A549 (cell line): ENCODE measurements at regions not wholly inside any gene's neighbourhood (a gene's known extent, or its start where the extent isn't known, plus 50 kb on each side); places are given as distances from the start of the nearest gene placed in this dataset.

Experiments used
- ATAC-seq, 2 experiments: fragments of 200-7000 bp in 1 of 2; fragments of >200 bp in 1 of 2; cut with Nextera tagmentation in 1 of 2; cut with Tn5 transposase in 1 of 2; 3 replicates each; pipeline versions ENCODE4 v1.8.0 to v1.9.1; 2018 to 2020; ENCODE audit warnings: mild to moderate bottlenecking in 1 of 2, moderate library complexity in 1 of 2
- CTCF ChIA-PET: fragments of 300-600 bp; sonication (Branson Sonifier 250); formaldehyde crosslinking; extraction: SDS; loops from one replicate; lab custom pipeline; 2021; ENCODE audit warnings: antibody characterized with exemption, inconsistent platforms; lab: Yijun Ruan, JAX
- POLR2A ChIA-PET: fragments of 350-600 bp; formaldehyde crosslinking; extraction: SDS; loops from one replicate; lab custom pipeline; 2021; ENCODE audit warnings: antibody characterized with exemption, inconsistent platforms; lab: Yijun Ruan, JAX
- DNase-seq, 2 experiments: peaks; one replicate each; pipeline versions ENCODE4 v3.0.0 to v3.0.0-alpha.2; 2011 to 2016; ENCODE audit warnings: low read depth in 1 of 2, low spot score in 1 of 2
- FAIRE-seq: peaks from 2 replicates; lab custom pipeline; 2011; peaks lifted over from hg19 to GRCh38; lab: Jason Lieb, UNC
- H3K27ac ChIP-seq, 2 experiments: fragments of >200 bp; sonication (Bioruptor Twin); formaldehyde crosslinking; 3 replicates each; pipeline ENCODE4 v1.5.1; 2016 to 2017
- H3K4me1 ChIP-seq: fragments of >200 bp; sonication (Bioruptor Twin); formaldehyde crosslinking; 3 replicates; pipeline ENCODE4 v1.6.1; 2016
- H3K4me2 ChIP-seq: fragments of >200 bp; sonication (Bioruptor Twin); formaldehyde crosslinking; 3 replicates; pipeline ENCODE4 v1.6.1; 2016
- H3K4me3 ChIP-seq: fragments of >200 bp; sonication (Bioruptor Twin); formaldehyde crosslinking; 3 replicates; pipeline ENCODE4 v1.5.1; 2016
- H3K9me3 ChIP-seq: fragments of >200 bp; sonication (Bioruptor Twin); formaldehyde crosslinking; 3 replicates; pipeline ENCODE4 v1.6.1; 2016
- CEBPB ChIP-seq, 2 experiments: fragments of >200 bp in 1 of 2; sonication (Bioruptor Twin) in 1 of 2; formaldehyde crosslinking in 1 of 2; IDR thresholded peaks; 2 replicates each; pipeline ENCODE4 v1.6.1; 2012 to 2016
- CHD2 ChIP-seq: fragments of 150-350 bp; IDR thresholded peaks from 2 replicates; pipeline ENCODE4 v1.6.1; 2014; ENCODE audit warnings: low read length; ENCODE audit not compliant: partially characterized antibody
- JUN ChIP-seq, 2 experiments: fragments of >200 bp; sonication (Bioruptor Twin); formaldehyde crosslinking; IDR thresholded peaks; 2 replicates in 1 of 2; 3 replicates in 1 of 2; pipeline ENCODE4 v1.6.1; 2016 to 2017
- JUNB ChIP-seq: fragments of >200 bp; sonication (Bioruptor Twin); formaldehyde crosslinking; IDR thresholded peaks from 2 replicates; pipeline ENCODE4 v1.6.1; 2016
- NPAS2 ChIP-seq: fragments of 250-450 bp; sonication (Bioruptor Pico); IDR thresholded peaks from 2 replicates; pipeline ENCODE4 v1.8.0; 2022; ENCODE audit warnings: mild to moderate bottlenecking, moderate library complexity, borderline replicate concordance
- PHF8 ChIP-seq: fragments of 200-600 bp; sonication (generic); IDR thresholded peaks from 2 replicates; pipeline ENCODE4 v1.6.1; 2016; ENCODE audit warnings: low read depth, mild to moderate bottlenecking, antibody characterized with exemption, moderate library complexity, borderline replicate concordance
- POLR2A ChIP-seq: IDR thresholded peaks from 2 replicates; pipeline ENCODE4 v1.6.1; 2012; ENCODE audit warnings: mild to moderate bottlenecking, low read length
- RAD21 ChIP-seq, 2 experiments: fragments of >200 bp in 1 of 2; sonication (Bioruptor Twin) in 1 of 2; formaldehyde crosslinking in 1 of 2; IDR thresholded peaks in 1 of 2; conservative IDR thresholded peaks in 1 of 2; 2 replicates in 1 of 2; 3 replicates in 1 of 2; pipeline ENCODE4 v1.6.1; 2012 to 2018; ENCODE audit warnings: inconsistent platforms in 1 of 2
- TFCP2L1 ChIP-seq: fragments of 250-450 bp; sonication (Bioruptor Pico); IDR thresholded peaks from 2 replicates; pipeline ENCODE4 v1.5.0; 2021; ENCODE audit warnings: mild to moderate bottlenecking
- WGBS: methylation state at CpG from one replicate; pipeline ENCODE4 v1.1.6; 2017; ENCODE audit errors: missing lambda C conversion rate; 5-methylcytosine and 5-hydroxymethylcytosine counted together
- TF ChIP-seq, protein P1 (sequence below): fragments of 200-600 bp; sonication (generic); IDR thresholded peaks from 2 replicates; pipeline ENCODE4 v1.6.1; 2016; ENCODE audit warnings: antibody characterized with exemption, mild to moderate bottlenecking, moderate library complexity
- TF ChIP-seq, protein P2 (sequence below): fragments of 250-450 bp; sonication (Bioruptor Pico); IDR thresholded peaks from 2 replicates; pipeline ENCODE4 v1.5.0; 2021; ENCODE audit warnings: mild to moderate bottlenecking, moderate library complexity, borderline replicate concordance
- TF ChIP-seq, protein P3 (sequence below): IDR thresholded peaks from 2 replicates; pipeline ENCODE4 v1.6.1; 2012

DNA sequence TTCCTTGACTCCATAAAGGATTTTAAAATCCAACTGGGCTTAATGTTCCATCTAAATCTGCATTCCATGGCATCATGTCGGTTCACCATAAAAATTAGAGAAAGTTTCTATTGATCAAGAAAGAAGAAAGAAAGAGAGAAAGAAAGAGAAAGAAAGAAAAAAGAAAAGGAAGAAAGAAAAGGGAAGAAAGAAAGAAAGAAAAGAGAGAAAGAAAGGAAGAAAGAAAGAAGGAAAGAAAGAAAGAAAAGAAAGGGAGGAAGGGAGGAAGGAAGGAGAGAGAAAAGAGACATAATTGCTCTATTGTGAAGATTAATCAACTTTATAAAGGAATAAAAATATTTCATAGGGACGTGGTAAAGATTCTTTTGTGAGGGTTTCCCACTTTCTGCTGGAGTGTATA, 329.2 kb downstream of the DLEU7 start (continued):
- TF ChIP-seq, protein P1, sequence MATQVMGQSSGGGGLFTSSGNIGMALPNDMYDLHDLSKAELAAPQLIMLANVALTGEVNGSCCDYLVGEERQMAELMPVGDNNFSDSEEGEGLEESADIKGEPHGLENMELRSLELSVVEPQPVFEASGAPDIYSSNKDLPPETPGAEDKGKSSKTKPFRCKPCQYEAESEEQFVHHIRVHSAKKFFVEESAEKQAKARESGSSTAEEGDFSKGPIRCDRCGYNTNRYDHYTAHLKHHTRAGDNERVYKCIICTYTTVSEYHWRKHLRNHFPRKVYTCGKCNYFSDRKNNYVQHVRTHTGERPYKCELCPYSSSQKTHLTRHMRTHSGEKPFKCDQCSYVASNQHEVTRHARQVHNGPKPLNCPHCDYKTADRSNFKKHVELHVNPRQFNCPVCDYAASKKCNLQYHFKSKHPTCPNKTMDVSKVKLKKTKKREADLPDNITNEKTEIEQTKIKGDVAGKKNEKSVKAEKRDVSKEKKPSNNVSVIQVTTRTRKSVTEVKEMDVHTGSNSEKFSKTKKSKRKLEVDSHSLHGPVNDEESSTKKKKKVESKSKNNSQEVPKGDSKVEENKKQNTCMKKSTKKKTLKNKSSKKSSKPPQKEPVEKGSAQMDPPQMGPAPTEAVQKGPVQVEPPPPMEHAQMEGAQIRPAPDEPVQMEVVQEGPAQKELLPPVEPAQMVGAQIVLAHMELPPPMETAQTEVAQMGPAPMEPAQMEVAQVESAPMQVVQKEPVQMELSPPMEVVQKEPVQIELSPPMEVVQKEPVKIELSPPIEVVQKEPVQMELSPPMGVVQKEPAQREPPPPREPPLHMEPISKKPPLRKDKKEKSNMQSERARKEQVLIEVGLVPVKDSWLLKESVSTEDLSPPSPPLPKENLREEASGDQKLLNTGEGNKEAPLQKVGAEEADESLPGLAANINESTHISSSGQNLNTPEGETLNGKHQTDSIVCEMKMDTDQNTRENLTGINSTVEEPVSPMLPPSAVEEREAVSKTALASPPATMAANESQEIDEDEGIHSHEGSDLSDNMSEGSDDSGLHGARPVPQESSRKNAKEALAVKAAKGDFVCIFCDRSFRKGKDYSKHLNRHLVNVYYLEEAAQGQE, result no peak

GRCh38 chr13:50518131-50518530, 325.4 kb downstream of the DLEU7 start:
- H3K4me2 ChIP-seq, result no peak overlapping the region
- H3K9me3 ChIP-seq, result no peaks in the 10 kb centered on the region
- DNase-seq (no peak), ATAC-seq (no peak), FAIRE-seq (no peak)
- WGBS, result 77% methylated on average over 2 of the region's 2 CpGs
- POLR2A ChIA-PET, result no interaction called here
- H3K27ac ChIP-seq, result no peak overlapping the region
- H3K4me3 ChIP-seq, result no peak overlapping the region
- CTCF ChIA-PET, result no interaction called here
- TF ChIP-seq RAD21 (conservative IDR thresholded peaks at IDR 0.05 in 1 of 2, IDR thresholded peaks at IDR 0.05 in 1 of 2) (no peak), CHD2 (no peak), POLR2A (no peak), TFCP2L1 (CRISPR knock-in tag) (no peak)
- TF ChIP-seq, protein P2, sequence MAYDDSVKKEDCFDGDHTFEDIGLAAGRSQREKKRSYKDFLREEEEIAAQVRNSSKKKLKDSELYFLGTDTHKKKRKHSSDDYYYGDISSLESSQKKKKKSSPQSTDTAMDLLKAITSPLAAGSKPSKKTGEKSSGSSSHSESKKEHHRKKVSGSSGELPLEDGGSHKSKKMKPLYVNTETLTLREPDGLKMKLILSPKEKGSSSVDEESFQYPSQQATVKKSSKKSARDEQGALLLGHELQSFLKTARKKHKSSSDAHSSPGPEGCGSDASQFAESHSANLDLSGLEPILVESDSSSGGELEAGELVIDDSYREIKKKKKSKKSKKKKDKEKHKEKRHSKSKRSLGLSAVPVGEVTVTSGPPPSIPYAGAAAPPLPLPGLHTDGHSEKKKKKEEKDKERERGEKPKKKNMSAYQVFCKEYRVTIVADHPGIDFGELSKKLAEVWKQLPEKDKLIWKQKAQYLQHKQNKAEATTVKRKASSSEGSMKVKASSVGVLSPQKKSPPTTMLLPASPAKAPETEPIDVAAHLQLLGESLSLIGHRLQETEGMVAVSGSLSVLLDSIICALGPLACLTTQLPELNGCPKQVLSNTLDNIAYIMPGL (CRISPR knock-in tag), result no peak
- TF ChIP-seq, protein P3, sequence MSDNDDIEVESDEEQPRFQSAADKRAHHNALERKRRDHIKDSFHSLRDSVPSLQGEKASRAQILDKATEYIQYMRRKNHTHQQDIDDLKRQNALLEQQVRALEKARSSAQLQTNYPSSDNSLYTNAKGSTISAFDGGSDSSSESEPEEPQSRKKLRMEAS, result no peak
- peaks cover 14% of the 10 kb centered on the region; the same call in 2 of the 3 replicates for H3K4me1 ChIP-seq

- no peak overlapping the region for H3K4me3 ChIP-seq
- H3K4me1 ChIP-seq, result peaks cover 10% of the 10 kb centered on the region; the same call in 1 of the 3 replicates
- DNase-seq, result no peak
- no peak overlapping the region for H3K4me2 ChIP-seq
- 72% methylated on average over 8 of the region's 8 CpGs for WGBS
- POLR2A ChIA-PET, result no interaction called here
- TF ChIP-seq JUN (IDR thresholded peaks at IDR 0.05), result no peak
- TF ChIP-seq NPAS2 (CRISPR knock-in tag), result no peak
- TF ChIP-seq PHF8, result no peak
- TF ChIP-seq JUNB, result no peak
- TF ChIP-seq, all 56 proteins: peak for 0
- ATAC-seq (no peak), FAIRE-seq (no peak)
- H3K9me3 ChIP-seq, result no peaks in the 10 kb centered on the region
- H3K27ac ChIP-seq, result no peak overlapping the region; a peak in 1 of 6 replicates
- CTCF ChIA-PET, result no interaction called here
These were observed 324.7 kb downstream of the DLEU7 start for GRCh38 chr13:50518781-50519201.

DNA sequence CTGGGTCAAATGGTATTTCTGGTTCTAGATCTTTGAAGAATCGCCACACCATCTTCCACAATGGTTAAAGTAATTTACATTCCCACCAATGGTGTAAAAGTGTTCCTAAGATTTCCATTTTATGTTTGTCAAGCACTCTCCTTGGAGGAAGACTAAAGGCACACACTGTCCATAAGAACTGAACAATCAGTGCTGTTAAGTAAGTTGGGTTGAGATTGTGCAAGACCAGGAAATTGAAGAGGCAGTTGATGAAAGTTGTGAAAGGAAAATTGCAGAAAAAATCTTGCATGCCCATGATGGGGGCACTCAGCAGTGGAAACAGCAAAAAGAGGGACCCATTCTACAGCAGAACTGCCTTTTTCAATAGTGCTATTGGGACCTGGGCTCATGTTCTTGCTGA, 323.6 kb downstream of the DLEU7 start:
- DNase-seq (no peak), FAIRE-seq (no peak), ATAC-seq (no peak)
- 65% methylated on average over 1 of the region's 1 CpG for WGBS
- Histone ChIP-seq H3K4me1 (peaks cover 10% of the 10 kb centered on the region; the same call in 1 of the 3 replicates), H3K4me2 (no peak overlapping the region), H3K9me3 (no peaks in the 10 kb centered on the region), H3K4me3 (no peak overlapping the region), H3K27ac (peak overlapping the region in 1 of 2 experiments; percentile 12; a peak in 1 of 6 replicates)
- TF ChIP-seq TFCP2L1 (CRISPR knock-in tag) (no peak), CEBPB (IDR thresholded peaks at IDR 0.05) (0 out of 4 replicates have a peak, but pooled peaks of 1 of the 2 experiments have one; percentile 4)
- POLR2A ChIA-PET, result no interaction called here
- CTCF ChIA-PET, result no interaction called here
